H1 (cell line): ENCODE measurements at regions not wholly inside any gene's neighbourhood (a gene's known extent, or its start where the extent isn't known, plus 50 kb on each side); places are given as distances from the start of the nearest gene placed in this dataset.

ENCODE experiments used
- CTCF ChIA-PET: fragments of 300-600 bp; sonication (Branson Sonifier 250); formaldehyde crosslinking; loops from one replicate; lab custom pipeline; 2021; ENCODE audit not compliant: partially characterized antibody; lab: Charles Lee
- POLR2A ChIA-PET: fragments of 300-600 bp; sonication (Branson Sonifier 250); formaldehyde crosslinking; loops from one replicate; lab custom pipeline; 2021; ENCODE audit warnings: inconsistent platforms; ENCODE audit not compliant: partially characterized antibody; lab: Charles Lee
- DNase-seq, 2 experiments: peaks; one replicate each; pipeline versions ENCODE4 v3.0.0 to v3.0.0-alpha.2; 2010 to 2022; ENCODE audit warnings: low spot score in 2 of 2, low read depth in 1 of 2, mixed read lengths in 1 of 2
- FAIRE-seq: peaks from 2 replicates; lab custom pipeline; 2011; peaks lifted over from hg19 to GRCh38; lab: Jason Lieb, UNC
- H2AFZ ChIP-seq: 2 replicates; pipeline ENCODE4 v1.8.1; 2012; ENCODE audit warnings: low read length, inconsistent platforms
- H2AK5ac ChIP-seq: 2 replicates; pipeline ENCODE4 v1.6.1; 2013; ENCODE audit warnings: low read depth, low read length
- H2BK120ac ChIP-seq: replicated peaks from 2 replicates; pipeline ENCODE3; 2013; ENCODE audit warnings: low read depth, low read length, inconsistent platforms
- H2BK12ac ChIP-seq: 2 replicates; pipeline ENCODE4 v1.6.1; 2013; ENCODE audit warnings: low read depth, low read length
- H2BK15ac ChIP-seq: 2 replicates; pipeline ENCODE4 v1.6.1; 2013; ENCODE audit warnings: low read length
- H2BK20ac ChIP-seq: 2 replicates; pipeline ENCODE4 v1.6.1; 2013; ENCODE audit warnings: low read length
- H2BK5ac ChIP-seq: 2 replicates; pipeline ENCODE4 v1.6.1; 2013; ENCODE audit warnings: low read depth, low read length
- H3K14ac ChIP-seq: 2 replicates; pipeline ENCODE4 v1.6.1; 2013; ENCODE audit warnings: inconsistent platforms; ENCODE audit not compliant: insufficient read length
- H3K18ac ChIP-seq: 2 replicates; pipeline ENCODE4 v1.6.1; 2013; ENCODE audit warnings: low read length; ENCODE audit errors: extremely low read depth
- H3K23ac ChIP-seq: 2 replicates; pipeline ENCODE4 v1.6.1; 2013; ENCODE audit warnings: inconsistent platforms; ENCODE audit not compliant: insufficient read length
- H3K23me2 ChIP-seq: 2 replicates; pipeline ENCODE4 v1.6.1; 2013; ENCODE audit warnings: low read depth, low read length
- H3K27ac ChIP-seq: 2 replicates; pipeline ENCODE4 v1.6.1; 2011; ENCODE audit warnings: low read depth, low read length, inconsistent platforms
- H3K27me3 ChIP-seq, 4 experiments: replicated peaks in 1 of 4; 1 replicate in 1 of 4; 2 replicates in 3 of 4; pipeline versions ENCODE4 v1.6.1 to v1.8.1; 2011 to 2013; ENCODE audit warnings: low read length in 3 of 4, mild to moderate bottlenecking in 3 of 4, inconsistent platforms in 2 of 4, mixed read lengths in 2 of 4, moderate library complexity in 1 of 4; ENCODE audit not compliant: control insufficient read depth in 3 of 4, insufficient read depth in 3 of 4; ENCODE audit errors: extremely low read depth in 1 of 4
- H3K36me3 ChIP-seq, 4 experiments: 2 replicates each; pipeline versions ENCODE4 v1.6.1 to v1.8.1; 2011 to 2013; ENCODE audit warnings: mild to moderate bottlenecking in 4 of 4, low read length in 3 of 4, moderate library complexity in 2 of 4, control low read depth in 1 of 4, inconsistent platforms in 1 of 4; ENCODE audit not compliant: insufficient read depth in 4 of 4, control insufficient read depth in 2 of 4
- H3K4ac ChIP-seq: replicated peaks from 2 replicates; pipeline ENCODE3; 2013; ENCODE audit warnings: low read length, low read depth, mixed read lengths, inconsistent platforms; ENCODE audit not compliant: insufficient read length
- H3K4me1 ChIP-seq, 4 experiments: replicated peaks in 1 of 4; 1 replicate in 1 of 4; 2 replicates in 3 of 4; pipeline versions ENCODE4 v1.6.1 to v1.8.1; 2011 to 2013; ENCODE audit warnings: low read length in 3 of 4, inconsistent platforms in 2 of 4, mixed read lengths in 1 of 4; ENCODE audit not compliant: insufficient read depth in 4 of 4, control insufficient read depth in 3 of 4
- H3K4me2 ChIP-seq, 2 experiments: 2 replicates each; pipeline versions ENCODE4 v1.6.1 to v1.8.1; 2011 to 2013; ENCODE audit warnings: low read depth in 2 of 2, low read length in 2 of 2, control low read depth in 1 of 2, inconsistent platforms in 1 of 2, mild to moderate bottlenecking in 1 of 2; ENCODE audit not compliant: insufficient read depth in 1 of 2
- H3K4me3 ChIP-seq, 4 experiments: fragments of 200-600, 300-600 bp in 1 of 4; sonication (generic), shearing (Covaris generic), sonication (Bioruptor Twin) in 1 of 4; 2 replicates each; pipeline versions ENCODE4 v1.5.1 to v1.8.1; 2011 to 2016; ENCODE audit warnings: low read length in 4 of 4, low read depth in 3 of 4, control low read depth in 2 of 4, inconsistent platforms in 2 of 4, mild to moderate bottlenecking in 2 of 4, mixed read lengths in 1 of 4, moderate library complexity in 1 of 4; ENCODE audit not compliant: insufficient read depth in 2 of 4; ENCODE audit errors: extremely low read depth in 1 of 4
- H3K56ac ChIP-seq: replicated peaks from 2 replicates; pipeline ENCODE3; 2013; ENCODE audit warnings: low read depth, mild to moderate bottlenecking, mixed read lengths, low read length, inconsistent platforms; ENCODE audit not compliant: insufficient read length
- H3K79me1 ChIP-seq: 2 replicates; pipeline ENCODE4 v1.6.1; 2013; ENCODE audit warnings: low read depth, low read length, control low read depth
- H3K79me2 ChIP-seq, 2 experiments: 2 replicates each; pipeline versions ENCODE4 v1.6.1 to v1.8.1; 2012 to 2013; ENCODE audit warnings: low read length in 2 of 2, mild to moderate bottlenecking in 2 of 2, inconsistent platforms in 1 of 2; ENCODE audit not compliant: insufficient read depth in 2 of 2, control insufficient read depth in 1 of 2
- H3K9ac ChIP-seq, 4 experiments: replicated peaks in 1 of 4; 1 replicate in 1 of 4; 2 replicates in 3 of 4; pipeline versions ENCODE4 v1.6.1 to v1.8.1; 2011 to 2013; ENCODE audit warnings: low read depth in 3 of 4, low read length in 3 of 4, control low read depth in 2 of 4, mild to moderate bottlenecking in 2 of 4, moderate library complexity in 2 of 4, inconsistent platforms in 1 of 4; ENCODE audit errors: extremely low read depth in 1 of 4
- H3K9me3 ChIP-seq, 2 experiments: 2 replicates each; pipeline versions ENCODE4 v1.6.1 to v1.8.1; 2012 to 2013; ENCODE audit warnings: mild to moderate bottlenecking in 2 of 2, moderate library complexity in 2 of 2, control low read depth in 1 of 2, inconsistent platforms in 1 of 2, low read depth in 1 of 2, low read length in 1 of 2, mixed read lengths in 1 of 2; ENCODE audit not compliant: insufficient read depth in 2 of 2
- H4K20me1 ChIP-seq, 2 experiments: replicated peaks in 1 of 2; 2 replicates each; pipeline versions ENCODE3 to v1.8.1; 2011 to 2013; ENCODE audit warnings: inconsistent platforms in 2 of 2, low read length in 2 of 2, mild to moderate bottlenecking in 1 of 2; ENCODE audit not compliant: insufficient read depth in 2 of 2, control insufficient read depth in 1 of 2
- H4K5ac ChIP-seq: 2 replicates; pipeline ENCODE4 v1.6.1; 2013; ENCODE audit warnings: low read length, low read depth, mixed read lengths, inconsistent platforms; ENCODE audit not compliant: insufficient read length
- H4K8ac ChIP-seq: 2 replicates; pipeline ENCODE4 v1.8.0; 2013; ENCODE audit warnings: mild to moderate bottlenecking, moderate library complexity, low read length, inconsistent platforms; ENCODE audit not compliant: insufficient read depth; ENCODE audit errors: extremely low read depth
- H4K91ac ChIP-seq: replicated peaks from 2 replicates; pipeline ENCODE3; 2013; ENCODE audit warnings: low read length, mixed read lengths, inconsistent platforms; ENCODE audit not compliant: insufficient read length
- CEBPB ChIP-seq: IDR thresholded peaks from 2 replicates; pipeline ENCODE4 v1.6.1; 2012; ENCODE audit warnings: low read depth, low read length
- FOSL1 ChIP-seq: IDR thresholded peaks from 2 replicates; pipeline ENCODE4 v1.6.1; 2011; ENCODE audit warnings: mild to moderate bottlenecking, low read depth, low read length, moderate library complexity; ENCODE audit not compliant: insufficient read depth
- GTF2F1 ChIP-seq: IDR thresholded peaks from 2 replicates; pipeline ENCODE4 v1.6.1; 2012; ENCODE audit warnings: low read depth, low read length, improper control_type of control experiment, borderline replicate concordance
- POLR2A ChIP-seq, 2 experiments: IDR thresholded peaks; 1 replicate in 1 of 2; 2 replicates in 1 of 2; pipeline ENCODE4 v1.6.1; 2011; ENCODE audit warnings: low read depth in 2 of 2, low read length in 2 of 2, mild to moderate bottlenecking in 2 of 2; ENCODE audit errors: control extremely low read depth in 1 of 2
- RAD21 ChIP-seq, 2 experiments: IDR thresholded peaks in 1 of 2; conservative IDR thresholded peaks in 1 of 2; 2 replicates each; pipeline ENCODE4 v1.6.1; 2011; ENCODE audit warnings: low read depth in 2 of 2, low read length in 2 of 2, improper control_type of control experiment in 1 of 2, inconsistent platforms in 1 of 2, mild to moderate bottlenecking in 1 of 2, moderate library complexity in 1 of 2
- TBP ChIP-seq: IDR thresholded peaks from 2 replicates; pipeline ENCODE4 v1.6.1; 2011; ENCODE audit warnings: low read depth, low read length, improper control_type of control experiment
- YY1 ChIP-seq: IDR thresholded peaks from 2 replicates; pipeline ENCODE4 v1.6.1; 2011; ENCODE audit warnings: low read depth, mild to moderate bottlenecking, low read length
- WGBS, 2 experiments: shearing (Covaris generic) in 1 of 2; methylation state at CpG; one replicate each; pipeline versions ENCODE4 v1.1.6 to v1.1.7; 2013 to 2015; ENCODE audit warnings: low lambda C conversion rate in 2 of 2, mixed read lengths in 2 of 2, inconsistent platforms in 1 of 2, low coverage in 1 of 2, missing lambda C conversion rate in 1 of 2; ENCODE audit not compliant: insufficient replicate concordance in 2 of 2, insufficient coverage in 1 of 2, insufficient read length in 1 of 2; ENCODE audit errors: extremely low coverage in 1 of 2, missing lambda C conversion rate in 1 of 2; 5-methylcytosine and 5-hydroxymethylcytosine counted together
- TF ChIP-seq, protein P1 (sequence below), 3 experiments: IDR thresholded peaks; 1 replicate in 2 of 3; 2 replicates in 1 of 3; pipeline versions ENCODE4 v1.5.1 to v1.6.1; 2011; ENCODE audit warnings: low read length in 3 of 3, mild to moderate bottlenecking in 3 of 3, inconsistent platforms in 2 of 3, low read depth in 1 of 3, moderate library complexity in 1 of 3; ENCODE audit not compliant: insufficient read depth in 1 of 3; ENCODE audit errors: control extremely low read depth in 1 of 3
- TF ChIP-seq, protein P2 (sequence below): IDR thresholded peaks from 2 replicates; pipeline ENCODE4 v1.6.1; 2012; ENCODE audit warnings: inconsistent platforms

DNA sequence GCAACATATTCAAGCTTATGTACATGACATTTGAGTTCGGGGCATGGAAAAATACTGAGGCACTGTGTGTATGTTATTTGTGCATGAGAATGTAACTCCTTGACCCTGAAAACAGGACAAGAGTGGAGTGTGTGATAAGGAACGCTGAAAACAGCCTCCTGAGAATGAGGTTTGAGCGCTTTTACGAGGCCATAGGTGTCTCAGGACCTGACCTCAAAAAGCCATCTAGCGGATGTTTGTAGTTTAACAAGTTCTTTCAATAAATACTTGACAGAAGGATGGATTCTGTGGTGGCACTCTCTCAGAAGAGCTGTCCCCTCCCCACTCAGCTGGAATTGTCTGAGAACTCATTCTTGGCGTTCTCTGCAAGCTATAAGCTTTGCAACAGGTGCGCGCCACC is 350.5 kb upstream of the TMTC1 start:
- Histone ChIP-seq H4K8ac (no peak overlapping the region), H4K91ac (no peak overlapping the region), H3K18ac (no peak overlapping the region), H3K79me2 (no peaks in the 10 kb centered on the region), H2AFZ (no peak overlapping the region), H3K9ac (no peak overlapping the region), H2AK5ac (no peak overlapping the region), H3K4ac (no peak overlapping the region), H4K5ac (no peak overlapping the region), H3K4me3 (no peak overlapping the region), H3K9me3 (no peaks in the 10 kb centered on the region), H2BK120ac (no peak overlapping the region), H3K23me2 (no peaks in the 10 kb centered on the region), H3K27me3 (no peaks in the 10 kb centered on the region), H2BK20ac (no peak overlapping the region), H2BK12ac (no peak overlapping the region), H3K14ac (no peak overlapping the region), H3K36me3 (no peaks in the 10 kb centered on the region), H3K56ac (no peak overlapping the region), H3K27ac (no peak overlapping the region), H3K4me2 (no peak overlapping the region), H3K79me1 (no peaks in the 10 kb centered on the region), H2BK15ac (no peak overlapping the region), H3K4me1 (no peaks in the 10 kb centered on the region), H2BK5ac (no peak overlapping the region), H4K20me1 (no peaks in the 10 kb centered on the region), H3K23ac (no peak overlapping the region)
- CTCF ChIA-PET, result interaction anchor here (0.6 to 3.9 kb wide), 7 partner anchors 12 to 619 kb away, joined by 3 to 27 read pairs (median 4); no protein-coding TSS in a partner anchor
- no peak for TF ChIP-seq POLR2A (IDR thresholded peaks at IDR 0.05; ENCODE audit: control extremely low read depth in 1 of 2, low read depth in 2 of 2, low read length in 2 of 2)
- TF ChIP-seq FOSL1, result no peak
- TF ChIP-seq, protein P1, sequence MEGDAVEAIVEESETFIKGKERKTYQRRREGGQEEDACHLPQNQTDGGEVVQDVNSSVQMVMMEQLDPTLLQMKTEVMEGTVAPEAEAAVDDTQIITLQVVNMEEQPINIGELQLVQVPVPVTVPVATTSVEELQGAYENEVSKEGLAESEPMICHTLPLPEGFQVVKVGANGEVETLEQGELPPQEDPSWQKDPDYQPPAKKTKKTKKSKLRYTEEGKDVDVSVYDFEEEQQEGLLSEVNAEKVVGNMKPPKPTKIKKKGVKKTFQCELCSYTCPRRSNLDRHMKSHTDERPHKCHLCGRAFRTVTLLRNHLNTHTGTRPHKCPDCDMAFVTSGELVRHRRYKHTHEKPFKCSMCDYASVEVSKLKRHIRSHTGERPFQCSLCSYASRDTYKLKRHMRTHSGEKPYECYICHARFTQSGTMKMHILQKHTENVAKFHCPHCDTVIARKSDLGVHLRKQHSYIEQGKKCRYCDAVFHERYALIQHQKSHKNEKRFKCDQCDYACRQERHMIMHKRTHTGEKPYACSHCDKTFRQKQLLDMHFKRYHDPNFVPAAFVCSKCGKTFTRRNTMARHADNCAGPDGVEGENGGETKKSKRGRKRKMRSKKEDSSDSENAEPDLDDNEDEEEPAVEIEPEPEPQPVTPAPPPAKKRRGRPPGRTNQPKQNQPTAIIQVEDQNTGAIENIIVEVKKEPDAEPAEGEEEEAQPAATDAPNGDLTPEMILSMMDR (IDR thresholded peaks at IDR 0.05; ENCODE audit: control extremely low read depth in 1 of 3, insufficient read depth in 1 of 3, low read depth in 1 of 3, low read length in 3 of 3), result peak in 2 of 3 experiments; percentile 8 to 30; a peak in 2 of 4 replicates
- TF ChIP-seq, protein P2, sequence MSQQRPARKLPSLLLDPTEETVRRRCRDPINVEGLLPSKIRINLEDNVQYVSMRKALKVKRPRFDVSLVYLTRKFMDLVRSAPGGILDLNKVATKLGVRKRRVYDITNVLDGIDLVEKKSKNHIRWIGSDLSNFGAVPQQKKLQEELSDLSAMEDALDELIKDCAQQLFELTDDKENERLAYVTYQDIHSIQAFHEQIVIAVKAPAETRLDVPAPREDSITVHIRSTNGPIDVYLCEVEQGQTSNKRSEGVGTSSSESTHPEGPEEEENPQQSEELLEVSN, result no peak
- TF ChIP-seq GTF2F1, result no peak
- no peak for TF ChIP-seq YY1
- peak; percentile 40 to 49 for TF ChIP-seq RAD21 (IDR thresholded peaks at IDR 0.05 in 1 of 2, conservative IDR thresholded peaks at IDR 0.05 in 1 of 2; ENCODE audit: low read depth in 2 of 2, low read length in 2 of 2)
- TF ChIP-seq TBP, result no peak
- TF ChIP-seq CEBPB, result no peak
- 80% methylated on average over 8 of the region's 8 CpGs; no CpG with 5 or more reads in 1 of the 2 experiments for WGBS, 2 experiments
- FAIRE-seq, result no peak
- no peak for DNase-seq
- POLR2A ChIA-PET, result no interaction called here
